Neural cell (in vitro differentiated cells): ENCODE measurements at regions not wholly inside any gene's neighbourhood (a gene's known extent, or its start where the extent isn't known, plus 50 kb on each side); places are given as distances from the start of the nearest gene placed in this dataset.

Experiments used
- H2AFZ ChIP-seq: fragments of 200-600, 300-800 bp; sonication (generic), shearing (Covaris generic); 2 replicates; pipeline ENCODE4 v1.6.0; 2014; ENCODE audit warnings: low read depth, mild to moderate bottlenecking, antibody characterized with exemption, low read length, moderate library complexity
- H3F3A ChIP-seq: fragments of 200-600 bp; shearing (Covaris generic); 2 replicates; pipeline ENCODE4 v1.6.1; 2016; ENCODE audit warnings: mild to moderate bottlenecking, moderate library complexity, mixed read lengths, antibody characterized with exemption, low read length; ENCODE audit not compliant: insufficient read depth, poor library complexity, severe bottlenecking
- H3K27ac ChIP-seq: fragments of 200-600, 300-800 bp; sonication (generic), shearing (Covaris generic); 2 replicates; pipeline ENCODE4 v1.5.1; 2014; ENCODE audit warnings: mild to moderate bottlenecking, low read length, moderate library complexity
- H3K27me3 ChIP-seq: fragments of 300-800, 200-600 bp; sonication (generic), shearing (Covaris generic); 2 replicates; pipeline ENCODE4 v1.6.0; 2014; ENCODE audit warnings: mild to moderate bottlenecking, low read depth, low read length, moderate library complexity; ENCODE audit not compliant: insufficient read depth
- H3K36me3 ChIP-seq: fragments of 300-800, 200-600 bp; sonication (generic), shearing (Covaris generic); 2 replicates; pipeline ENCODE4 v1.5.1; 2014; ENCODE audit warnings: mild to moderate bottlenecking, antibody characterized with exemption, low read length, moderate library complexity; ENCODE audit not compliant: insufficient read depth
- H3K4me2 ChIP-seq: fragments of 300-800, 200-600 bp; sonication (generic), shearing (Covaris generic); 2 replicates; pipeline ENCODE4 v1.6.0; 2014; ENCODE audit warnings: mild to moderate bottlenecking, low read length
- H3K4me3 ChIP-seq: fragments of 300-800, 200-600 bp; sonication (generic), shearing (Covaris generic); 2 replicates; pipeline ENCODE4 v1.5.1; 2014; ENCODE audit warnings: mild to moderate bottlenecking, low read length, moderate library complexity
- H3K79me2 ChIP-seq: fragments of 200-600 bp; shearing (Covaris generic); replicated peaks from 2 replicates; pipeline ENCODE4 v1.6.0; 2014; ENCODE audit warnings: mild to moderate bottlenecking, low read length, moderate library complexity; ENCODE audit not compliant: insufficient read depth
- H3K9ac ChIP-seq: fragments of 300-800, 200-600 bp; sonication (generic), shearing (Covaris generic); 2 replicates; pipeline ENCODE4 v1.6.1; 2016; ENCODE audit warnings: mild to moderate bottlenecking, low read length, mixed read lengths
- H3K9me2 ChIP-seq: fragments of 200-600 bp; shearing (Covaris generic); 2 replicates; pipeline ENCODE4 v1.6.1; 2016; ENCODE audit warnings: mild to moderate bottlenecking, low read length, mixed read lengths; ENCODE audit not compliant: insufficient read depth
- H3K9me3 ChIP-seq: fragments of 200-600, 300-800 bp; sonication (generic), shearing (Covaris generic); 2 replicates; pipeline ENCODE4 v1.6.1; 2016; ENCODE audit warnings: mild to moderate bottlenecking, mixed run types, low read length, moderate library complexity, mixed read lengths
- H4K20me1 ChIP-seq: fragments of 200-600 bp; shearing (Covaris generic); 2 replicates; pipeline ENCODE4 v1.6.1; 2016; ENCODE audit warnings: mild to moderate bottlenecking, mixed run types; ENCODE audit not compliant: insufficient read depth
- CTCF ChIP-seq: fragments of 450-650 bp; IDR thresholded peaks from 2 replicates; pipeline ENCODE4 v1.5.1; 2014; ENCODE audit warnings: antibody characterized with exemption, mild to moderate bottlenecking, moderate library complexity; ENCODE audit not compliant: poor library complexity, severe bottlenecking
- EP300 ChIP-seq: fragments of 450-650 bp; conservative IDR thresholded peaks from 2 replicates; pipeline ENCODE4 v1.6.1; 2014; ENCODE audit warnings: antibody characterized with exemption, mild to moderate bottlenecking, moderate library complexity; ENCODE audit not compliant: poor library complexity, severe bottlenecking
- EZH2 ChIP-seq: fragments of 200-600, 300-800 bp; shearing (Covaris generic), sonication (generic); IDR thresholded peaks from 2 replicates; pipeline ENCODE4 v1.6.1; 2014; ENCODE audit warnings: antibody characterized with exemption, low read length, borderline replicate concordance, mild to moderate bottlenecking; ENCODE audit not compliant: insufficient read depth, poor library complexity, severe bottlenecking
- MXI1 ChIP-seq: fragments of 450-650 bp; conservative IDR thresholded peaks from 2 replicates; pipeline ENCODE4 v1.6.1; 2014; ENCODE audit warnings: antibody characterized with exemption, mild to moderate bottlenecking; ENCODE audit not compliant: poor library complexity, severe bottlenecking
- POLR2AphosphoS5 ChIP-seq: IDR thresholded peaks from 2 replicates; pipeline ENCODE4 v1.6.1; 2012
- RAD21 ChIP-seq: fragments of 450-650 bp; conservative IDR thresholded peaks from 2 replicates; pipeline ENCODE4 v1.6.1; 2014; ENCODE audit warnings: antibody characterized with exemption, mild to moderate bottlenecking, moderate library complexity
- SMC3 ChIP-seq: fragments of 450-650 bp; conservative IDR thresholded peaks from 2 replicates; pipeline ENCODE4 v1.6.1; 2014; ENCODE audit warnings: antibody characterized with exemption, mild to moderate bottlenecking, moderate library complexity; ENCODE audit not compliant: poor library complexity
- TAF1 ChIP-seq: IDR thresholded peaks from 2 replicates; pipeline ENCODE4 v1.6.1; 2012; ENCODE audit warnings: low read depth
- TF ChIP-seq, protein P1 (sequence below): IDR thresholded peaks from 2 replicates; pipeline ENCODE4 v1.6.1; 2012; ENCODE audit warnings: borderline replicate concordance

GRCh38 chr6:16061818-16062217 lies 67.1 kb upstream of the MYLIP start:
- Histone ChIP-seq H3K79me2 (no peaks in the 10 kb centered on the region), H4K20me1 (no peaks in the 10 kb centered on the region), H3K27ac (no peak overlapping the region), H3K9me2 (no peaks in the 10 kb centered on the region), H3K36me3 (no peaks in the 10 kb centered on the region), H3K27me3 (no peaks in the 10 kb centered on the region), H3K4me2 (no peak overlapping the region), H3F3A (no peaks in the 10 kb centered on the region), H2AFZ (no peak overlapping the region), H3K9ac (no peak overlapping the region), H3K9me3 (no peaks in the 10 kb centered on the region), H3K4me3 (no peak overlapping the region)
- no peak for TF ChIP-seq POLR2AphosphoS5
- TF ChIP-seq EZH2 = no peak
- no peak for TF ChIP-seq RAD21
- no peak for TF ChIP-seq TAF1
- no peak for TF ChIP-seq SMC3
- no peak for TF ChIP-seq CTCF
- TF ChIP-seq, protein P1, sequence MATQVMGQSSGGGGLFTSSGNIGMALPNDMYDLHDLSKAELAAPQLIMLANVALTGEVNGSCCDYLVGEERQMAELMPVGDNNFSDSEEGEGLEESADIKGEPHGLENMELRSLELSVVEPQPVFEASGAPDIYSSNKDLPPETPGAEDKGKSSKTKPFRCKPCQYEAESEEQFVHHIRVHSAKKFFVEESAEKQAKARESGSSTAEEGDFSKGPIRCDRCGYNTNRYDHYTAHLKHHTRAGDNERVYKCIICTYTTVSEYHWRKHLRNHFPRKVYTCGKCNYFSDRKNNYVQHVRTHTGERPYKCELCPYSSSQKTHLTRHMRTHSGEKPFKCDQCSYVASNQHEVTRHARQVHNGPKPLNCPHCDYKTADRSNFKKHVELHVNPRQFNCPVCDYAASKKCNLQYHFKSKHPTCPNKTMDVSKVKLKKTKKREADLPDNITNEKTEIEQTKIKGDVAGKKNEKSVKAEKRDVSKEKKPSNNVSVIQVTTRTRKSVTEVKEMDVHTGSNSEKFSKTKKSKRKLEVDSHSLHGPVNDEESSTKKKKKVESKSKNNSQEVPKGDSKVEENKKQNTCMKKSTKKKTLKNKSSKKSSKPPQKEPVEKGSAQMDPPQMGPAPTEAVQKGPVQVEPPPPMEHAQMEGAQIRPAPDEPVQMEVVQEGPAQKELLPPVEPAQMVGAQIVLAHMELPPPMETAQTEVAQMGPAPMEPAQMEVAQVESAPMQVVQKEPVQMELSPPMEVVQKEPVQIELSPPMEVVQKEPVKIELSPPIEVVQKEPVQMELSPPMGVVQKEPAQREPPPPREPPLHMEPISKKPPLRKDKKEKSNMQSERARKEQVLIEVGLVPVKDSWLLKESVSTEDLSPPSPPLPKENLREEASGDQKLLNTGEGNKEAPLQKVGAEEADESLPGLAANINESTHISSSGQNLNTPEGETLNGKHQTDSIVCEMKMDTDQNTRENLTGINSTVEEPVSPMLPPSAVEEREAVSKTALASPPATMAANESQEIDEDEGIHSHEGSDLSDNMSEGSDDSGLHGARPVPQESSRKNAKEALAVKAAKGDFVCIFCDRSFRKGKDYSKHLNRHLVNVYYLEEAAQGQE = no peak
- no peak for TF ChIP-seq MXI1
- no peak for TF ChIP-seq EP300

- H3F3A ChIP-seq = no peaks in the 10 kb centered on the region
- H3K4me2 ChIP-seq = no peak overlapping the region
- H3K4me3 ChIP-seq = no peak overlapping the region
- no peaks in the 10 kb centered on the region for H3K9me2 ChIP-seq
- H3K9me3 ChIP-seq = no peaks in the 10 kb centered on the region
- no peak for TF ChIP-seq RAD21
- no peak for TF ChIP-seq SMC3
- TF ChIP-seq CTCF = no peak
- no peak for TF ChIP-seq TAF1
- TF ChIP-seq EZH2 = no peak
- TF ChIP-seq, protein P1 = no peak
- TF ChIP-seq POLR2AphosphoS5 = no peak
- no peak for TF ChIP-seq EP300
- TF ChIP-seq MXI1 = no peak
- H3K27ac ChIP-seq = no peak overlapping the region
- no peak overlapping the region for H3K9ac ChIP-seq
- H3K27me3 ChIP-seq = no peaks in the 10 kb centered on the region
- H4K20me1 ChIP-seq = no peaks in the 10 kb centered on the region
- no peaks in the 10 kb centered on the region for H3K79me2 ChIP-seq
- H2AFZ ChIP-seq = no peak overlapping the region
- H3K36me3 ChIP-seq = no peaks in the 10 kb centered on the region
Observed at GRCh38 chr6:16060039-16060438, 68.8 kb upstream of the MYLIP start.
